ENCODE measurements at regions not wholly inside any gene's neighbourhood (a gene's known extent, or its start where the extent isn't known, plus 50 kb on each side); places are given as distances from the start of the nearest gene placed in this dataset.
A peak's percentile ranks its signal among the peaks of the same experiment; 100 is the strongest.
"Not testable (repeated sequence)": the region's sequence is repeated elsewhere in the genome, so short reads cannot be mapped to it uniquely, and the experiment has no call there.

DNA sequence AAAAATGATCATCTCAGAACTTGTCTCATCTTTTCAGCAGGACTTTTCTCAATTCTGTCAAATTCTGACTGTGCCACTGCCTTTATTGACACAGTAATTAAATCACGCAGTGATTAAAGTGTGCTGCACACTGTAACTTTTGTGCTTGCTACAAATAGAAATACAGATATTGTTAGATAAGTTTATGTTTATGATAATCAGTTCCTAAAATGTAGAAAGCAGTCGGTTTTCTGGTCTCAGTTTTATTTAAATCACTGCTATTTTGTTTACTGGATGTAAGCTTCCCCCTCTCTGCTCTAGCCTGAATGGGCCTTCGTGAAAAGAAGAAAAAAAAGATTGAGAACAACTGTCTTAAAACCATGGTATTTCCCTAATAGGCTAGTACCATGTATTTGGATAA lies 258.8 kb upstream of the STARD13 start:
- H3K4me3 Mint-ChIP-seq = peak overlapping the region; percentile 94
- peaks cover 56% of the 10 kb centered on the region for H3K4me1 Mint-ChIP-seq (ENCODE audit: low read depth)
- peaks cover 6% of the 10 kb centered on the region for H3K9me3 Mint-ChIP-seq (ENCODE audit: low read depth)
- H3K36me3 Mint-ChIP-seq = peaks cover 3% of the 10 kb centered on the region
- no peaks in the 10 kb centered on the region for H3K27me3 Mint-ChIP-seq
- peak overlapping the region; percentile 100 for H3K27ac Mint-ChIP-seq

- H3K4me3 Mint-ChIP-seq = no peak overlapping the region
- peaks cover 48% of the 10 kb centered on the region for H3K4me1 Mint-ChIP-seq (ENCODE audit: low read depth)
- peak overlapping the region; percentile 89 for H3K27ac Mint-ChIP-seq
- peaks cover 5% of the 10 kb centered on the region for H3K9me3 Mint-ChIP-seq (ENCODE audit: low read depth)
- peaks cover 4% of the 10 kb centered on the region for H3K36me3 Mint-ChIP-seq
- H3K27me3 Mint-ChIP-seq = no peaks in the 10 kb centered on the region
Observed at GRCh38 chr13:33545492-33545891, 259.9 kb upstream of the STARD13 start.

- peaks cover 32% of the 10 kb centered on the region for H3K4me1 Mint-ChIP-seq (ENCODE audit: low read depth)
- peak overlapping the region; percentile 71 for H3K27ac Mint-ChIP-seq
- peaks cover 4% of the 10 kb centered on the region for H3K36me3 Mint-ChIP-seq
- H3K27me3 Mint-ChIP-seq = no peaks in the 10 kb centered on the region
- H3K9me3 Mint-ChIP-seq (ENCODE audit: low read depth) = peaks cover 9% of the 10 kb centered on the region
- no peak overlapping the region for H3K4me3 Mint-ChIP-seq
Observed at GRCh38 chr13:33547035-33547434, 261.5 kb upstream of the STARD13 start.

DNA sequence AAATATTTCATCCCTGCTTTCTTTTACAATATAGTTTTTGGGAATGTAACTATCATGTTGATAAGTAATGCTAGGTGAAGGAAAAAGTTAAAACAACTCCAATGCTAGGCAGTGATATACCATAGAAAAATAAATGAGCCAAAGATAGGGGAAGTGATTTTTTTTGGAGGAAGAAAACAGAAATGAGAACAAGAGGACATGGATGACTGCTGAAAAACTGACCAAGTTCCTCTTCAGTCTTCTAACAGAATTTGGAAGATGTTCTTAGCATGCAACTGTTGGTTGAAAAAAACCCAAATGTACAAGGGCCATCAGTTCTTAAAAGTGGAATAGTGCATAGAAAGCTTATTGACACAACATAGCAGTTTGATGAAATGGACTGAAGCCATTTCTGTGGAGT lies 262.5 kb upstream of the STARD13 start:
- no peak overlapping the region for H3K27ac Mint-ChIP-seq

GRCh38 chr13:33550276-33550675 lies 264.7 kb upstream of the STARD13 start:
- peaks cover 9% of the 10 kb centered on the region for H3K4me1 Mint-ChIP-seq (ENCODE audit: low read depth)
- H3K27me3 Mint-ChIP-seq = no peaks in the 10 kb centered on the region
- H3K9me3 Mint-ChIP-seq (ENCODE audit: low read depth) = peaks cover 9% of the 10 kb centered on the region
- peaks cover 4% of the 10 kb centered on the region for H3K36me3 Mint-ChIP-seq
- H3K27ac Mint-ChIP-seq = no peak overlapping the region
- H3K4me3 Mint-ChIP-seq = no peak overlapping the region

More for the DNA sequence above, 262.5 kb upstream of the STARD13 start:
- H3K9me3 Mint-ChIP-seq (ENCODE audit: low read depth) = peaks cover 9% of the 10 kb centered on the region
- no peaks in the 10 kb centered on the region for H3K27me3 Mint-ChIP-seq
- H3K4me1 Mint-ChIP-seq (ENCODE audit: low read depth) = peaks cover 28% of the 10 kb centered on the region
- H3K36me3 Mint-ChIP-seq = peaks cover 4% of the 10 kb centered on the region
- no peak overlapping the region for H3K4me3 Mint-ChIP-seq

GRCh38 chr13:33550885-33551284 lies 265.3 kb upstream of the STARD13 start:
- H3K36me3 Mint-ChIP-seq = peaks cover 4% of the 10 kb centered on the region
- H3K27me3 Mint-ChIP-seq = no peaks in the 10 kb centered on the region
- H3K4me3 Mint-ChIP-seq = no peak overlapping the region
- H3K9me3 Mint-ChIP-seq (ENCODE audit: low read depth) = peaks cover 9% of the 10 kb centered on the region
- H3K27ac Mint-ChIP-seq = no peak overlapping the region
- peaks cover 3% of the 10 kb centered on the region for H3K4me1 Mint-ChIP-seq (ENCODE audit: low read depth)

- Mint-ChIP-seq H3K4me1 (ENCODE audit: low read depth) (no peaks in the 10 kb centered on the region), H3K36me3 (peaks cover 4% of the 10 kb centered on the region), H3K27ac (no peak overlapping the region), H3K4me3 (no peak overlapping the region), H3K27me3 (peaks cover 5% of the 10 kb centered on the region), H3K9me3 (ENCODE audit: low read depth) (peaks cover 9% of the 10 kb centered on the region)
Observed at GRCh38 chr13:33554919-33555791, 262.8 kb upstream of the RFC3 start.

GRCh38 chr13:33556828-33557227 lies 261.1 kb upstream of the RFC3 start:
- Mint-ChIP-seq H3K36me3 (no peaks in the 10 kb centered on the region), H3K27me3 (peaks cover 5% of the 10 kb centered on the region), H3K27ac (no peak overlapping the region), H3K4me3 (no peak overlapping the region), H3K4me1 (ENCODE audit: low read depth) (no peaks in the 10 kb centered on the region), H3K9me3 (ENCODE audit: low read depth) (no peaks in the 10 kb centered on the region)

GRCh38 chr13:33560726-33561125 lies 257.2 kb upstream of the RFC3 start:
- no peaks in the 10 kb centered on the region for H3K4me1 Mint-ChIP-seq (ENCODE audit: low read depth)

DNA sequence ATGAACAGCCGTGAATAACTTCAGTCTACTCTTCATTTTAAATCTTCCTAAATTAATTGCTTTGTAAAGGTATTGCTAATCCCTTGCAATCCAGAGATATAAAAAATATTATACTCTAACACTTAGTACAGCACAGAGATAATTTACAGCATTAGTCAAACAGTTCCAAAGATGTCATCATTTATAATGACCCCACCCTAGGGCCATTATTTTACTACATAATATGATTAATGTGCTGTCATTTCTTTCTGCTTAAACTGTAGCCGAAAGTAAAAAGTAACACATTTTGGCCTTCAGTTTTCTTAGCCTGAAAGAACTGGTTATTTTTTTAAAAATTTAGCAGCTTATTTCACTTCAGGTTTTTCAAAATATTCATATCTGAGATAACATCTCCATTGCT lies 256.3 kb upstream of the RFC3 start:
- Mint-ChIP-seq H3K36me3 (no peaks in the 10 kb centered on the region), H3K27me3 (peaks cover 9% of the 10 kb centered on the region), H3K4me3 (no peak overlapping the region), H3K9me3 (ENCODE audit: low read depth) (no peaks in the 10 kb centered on the region), H3K4me1 (ENCODE audit: low read depth) (no peaks in the 10 kb centered on the region), H3K27ac (no peak overlapping the region)

More at GRCh38 chr13:33560726-33561125, 257.2 kb upstream of the RFC3 start:
- H3K36me3 Mint-ChIP-seq = no peaks in the 10 kb centered on the region
- H3K27me3 Mint-ChIP-seq = peaks cover 9% of the 10 kb centered on the region
- H3K4me3 Mint-ChIP-seq = no peak overlapping the region
- H3K9me3 Mint-ChIP-seq (ENCODE audit: low read depth) = no peaks in the 10 kb centered on the region
- no peak overlapping the region for H3K27ac Mint-ChIP-seq

- Mint-ChIP-seq H3K36me3 (no peaks in the 10 kb centered on the region), H3K9me3 (ENCODE audit: low read depth) (peaks cover 4% of the 10 kb centered on the region), H3K4me3 (no peak overlapping the region), H3K27ac (no peak overlapping the region), H3K4me1 (ENCODE audit: low read depth) (no peaks in the 10 kb centered on the region), H3K27me3 (no peaks in the 10 kb centered on the region)
Observed at GRCh38 chr13:33571618-33572017, 246.3 kb upstream of the RFC3 start.

DNA sequence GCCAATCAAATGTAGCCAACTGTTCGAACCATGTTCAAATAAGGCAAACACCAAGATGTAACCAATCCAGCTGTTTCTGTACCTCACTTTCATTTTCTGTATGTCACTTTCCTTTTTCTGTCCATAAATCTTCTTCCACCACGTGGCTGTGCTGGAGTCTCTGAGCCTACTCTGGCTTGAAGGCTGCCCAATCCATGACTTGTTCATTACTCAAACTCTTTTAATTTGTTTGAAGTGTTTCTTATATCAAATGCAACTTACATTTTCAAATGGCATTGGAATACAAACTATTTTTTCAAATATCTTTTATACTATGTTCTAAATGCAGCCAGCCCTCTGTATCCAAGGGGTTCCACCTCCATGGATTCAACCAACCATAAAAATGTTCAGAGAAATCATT lies 245.6 kb upstream of the RFC3 start:
- not testable (repeated sequence) for H3K27me3 Mint-ChIP-seq; H3K36me3 Mint-ChIP-seq; H3K4me3 Mint-ChIP-seq; H3K27ac Mint-ChIP-seq; H3K9me3 Mint-ChIP-seq (ENCODE audit: low read depth); H3K4me1 Mint-ChIP-seq (ENCODE audit: low read depth)

DNA sequence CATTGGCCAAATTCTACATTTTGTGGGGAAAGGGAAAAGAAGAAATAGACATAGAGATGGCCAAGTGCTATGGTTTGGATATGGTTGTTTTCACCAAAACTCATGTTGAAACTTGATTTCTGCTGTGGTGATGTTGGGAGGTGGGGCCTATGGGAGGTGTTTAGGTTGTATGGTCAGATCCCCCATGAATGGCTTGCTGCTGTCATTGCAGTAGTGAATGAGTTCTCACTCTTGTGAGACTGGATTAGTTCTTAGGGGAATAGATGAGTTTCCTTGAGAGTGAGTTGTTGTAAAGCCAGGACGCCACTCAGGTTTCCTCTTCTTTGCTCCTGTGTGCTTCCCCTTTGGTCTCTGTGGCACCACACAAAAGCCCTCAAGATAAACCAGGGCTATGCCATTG lies 242.6 kb upstream of the RFC3 start:
- Mint-ChIP-seq H3K27ac (no peak overlapping the region), H3K27me3 (peaks cover 4% of the 10 kb centered on the region), H3K36me3 (no peaks in the 10 kb centered on the region), H3K4me1 (ENCODE audit: low read depth) (no peaks in the 10 kb centered on the region), H3K9me3 (ENCODE audit: low read depth) (peaks cover 4% of the 10 kb centered on the region), H3K4me3 (no peak overlapping the region)

- H3K4me1 Mint-ChIP-seq (ENCODE audit: low read depth) = no peaks in the 10 kb centered on the region
- peaks cover 4% of the 10 kb centered on the region for H3K27me3 Mint-ChIP-seq
- no peaks in the 10 kb centered on the region for H3K36me3 Mint-ChIP-seq
- no peak overlapping the region for H3K4me3 Mint-ChIP-seq
- no peak overlapping the region for H3K27ac Mint-ChIP-seq
- peaks cover 4% of the 10 kb centered on the region for H3K9me3 Mint-ChIP-seq (ENCODE audit: low read depth)
Observed at GRCh38 chr13:33577007-33577406, 240.9 kb upstream of the RFC3 start.

GRCh38 chr13:33578786-33579185 lies 239.2 kb upstream of the RFC3 start:
- Mint-ChIP-seq H3K4me3 (no peak overlapping the region), H3K9me3 (ENCODE audit: low read depth) (peaks cover under 1% of the 10 kb centered on the region), H3K36me3 (no peaks in the 10 kb centered on the region), H3K27ac (no peak overlapping the region), H3K4me1 (ENCODE audit: low read depth) (no peaks in the 10 kb centered on the region), H3K27me3 (peaks cover 4% of the 10 kb centered on the region)

DNA sequence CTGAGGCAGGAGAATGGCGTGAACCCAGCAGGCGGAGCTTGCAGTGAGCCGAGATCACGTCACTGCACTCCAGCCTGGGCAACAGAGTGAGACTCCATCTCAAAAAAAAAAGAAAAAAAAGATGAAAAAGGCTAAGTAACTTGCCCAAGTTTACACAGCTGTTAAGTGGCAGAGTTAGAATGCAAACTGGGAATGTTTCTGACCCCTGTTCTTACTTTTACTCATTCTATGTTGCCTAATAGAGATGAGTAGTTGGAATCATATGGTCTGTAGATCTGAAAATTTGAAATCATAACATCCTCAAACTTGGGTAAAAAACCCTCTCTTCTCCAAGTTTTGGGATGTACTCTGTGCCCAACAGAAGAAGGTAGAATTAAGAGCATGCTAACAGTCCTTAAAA lies 235.8 kb upstream of the RFC3 start:
- H3K27ac Mint-ChIP-seq = no peak overlapping the region
- H3K9me3 Mint-ChIP-seq (ENCODE audit: low read depth) = peaks cover 4% of the 10 kb centered on the region
- no peak overlapping the region for H3K4me3 Mint-ChIP-seq
- peaks cover 7% of the 10 kb centered on the region for H3K27me3 Mint-ChIP-seq
- H3K36me3 Mint-ChIP-seq = peaks cover 2% of the 10 kb centered on the region
- no peaks in the 10 kb centered on the region for H3K4me1 Mint-ChIP-seq (ENCODE audit: low read depth)
